ELF-1 (cell line): ENCODE measurements at regions not wholly inside any gene's neighbourhood (a gene's known extent, or its start where the extent isn't known, plus 50 kb on each side); places are given as distances from the start of the nearest gene placed in this dataset.
"Not testable (repeated sequence)": the region's sequence is repeated elsewhere in the genome, so short reads cannot be mapped to it uniquely, and the experiment has no call there.

Source experiments
- DNase-seq: peaks from one replicate; pipeline ENCODE4 v3.0.0-alpha.2; 2016; ENCODE audit warnings: low read depth, low spot score

DNA sequence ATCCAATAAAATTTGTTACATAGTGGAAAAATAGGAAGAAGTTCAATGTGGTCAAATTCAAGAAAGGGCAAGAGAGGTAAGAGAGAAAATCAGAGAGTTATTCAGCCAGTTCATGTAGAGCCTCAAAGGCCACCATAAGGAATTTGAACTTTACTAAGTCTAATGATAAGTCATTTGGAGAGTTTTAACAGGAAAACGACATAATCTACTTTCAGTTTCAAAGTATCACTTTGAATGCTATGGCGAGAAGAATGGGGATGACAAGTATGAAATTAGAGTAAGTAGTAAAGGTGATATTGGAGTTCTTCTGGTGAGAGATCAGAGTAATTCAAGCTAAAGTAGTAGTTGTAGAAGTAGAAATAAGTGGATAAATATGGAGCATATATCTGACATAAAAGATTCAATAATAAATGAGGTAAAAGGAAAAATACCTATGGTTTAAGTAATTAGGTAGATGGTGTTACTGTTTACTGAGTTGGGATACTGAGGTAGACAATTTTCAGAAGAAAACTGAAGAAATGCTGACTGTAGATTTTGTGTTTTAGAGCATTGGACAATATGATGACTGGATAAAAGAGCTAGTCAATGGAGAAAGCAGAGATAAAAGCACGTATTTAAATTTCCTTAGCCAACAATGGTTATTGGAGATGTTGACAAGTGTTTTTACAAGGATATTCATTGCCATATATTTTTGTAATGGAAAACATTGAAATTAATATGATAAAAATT lies 331.7 kb upstream of the ADGRL3 start:
- DNase-seq = no peak

- DNase-seq = no peak
Observed at GRCh38 chr4:60879135-60879701, 320.9 kb upstream of the ADGRL3 start.

GRCh38 chr4:60884587-60884986 lies 315.5 kb upstream of the ADGRL3 start:
- DNase-seq = no peak

DNA sequence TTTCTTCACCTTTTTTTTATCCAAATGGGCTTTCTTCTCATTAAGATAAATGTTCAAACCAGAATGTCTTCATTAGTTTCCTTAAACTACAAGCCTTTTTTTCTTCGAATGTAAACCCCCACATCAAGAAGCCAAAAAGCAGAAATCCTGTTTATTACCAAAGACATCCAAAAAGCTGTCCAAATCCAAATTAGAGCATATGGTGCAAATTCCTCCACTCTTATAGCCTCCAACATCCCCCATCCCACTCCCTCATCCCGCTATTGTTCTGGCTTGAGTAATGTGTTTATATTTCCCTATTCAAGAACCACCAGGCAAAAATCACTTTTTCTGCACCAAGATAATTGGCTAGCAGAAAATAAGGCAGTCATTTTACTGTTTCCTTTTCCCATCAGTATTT lies 315.1 kb upstream of the ADGRL3 start:
- DNase-seq = no peak

DNA sequence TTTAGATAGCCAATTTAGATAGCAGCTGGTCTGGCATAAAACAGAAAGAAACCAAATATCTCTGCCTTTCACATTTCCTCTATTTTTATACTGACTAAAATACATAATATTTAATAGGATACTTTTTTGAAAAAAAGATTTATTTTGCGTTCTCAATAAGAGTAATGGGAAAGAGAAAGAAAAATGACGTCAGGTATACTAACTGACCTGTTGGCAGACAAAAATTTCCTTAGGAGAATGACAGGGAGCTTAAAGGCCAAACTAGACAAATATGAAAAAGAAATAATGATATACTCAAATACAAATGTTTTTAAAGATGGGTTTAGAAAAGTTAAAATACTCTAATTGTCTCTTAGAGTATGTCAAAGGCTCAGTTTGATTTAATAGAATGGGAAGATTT lies 309.4 kb upstream of the ADGRL3 start:
- DNase-seq = no peak

GRCh38 chr4:60891947-60892346 lies 308.2 kb upstream of the ADGRL3 start:
- no peak for DNase-seq

DNA sequence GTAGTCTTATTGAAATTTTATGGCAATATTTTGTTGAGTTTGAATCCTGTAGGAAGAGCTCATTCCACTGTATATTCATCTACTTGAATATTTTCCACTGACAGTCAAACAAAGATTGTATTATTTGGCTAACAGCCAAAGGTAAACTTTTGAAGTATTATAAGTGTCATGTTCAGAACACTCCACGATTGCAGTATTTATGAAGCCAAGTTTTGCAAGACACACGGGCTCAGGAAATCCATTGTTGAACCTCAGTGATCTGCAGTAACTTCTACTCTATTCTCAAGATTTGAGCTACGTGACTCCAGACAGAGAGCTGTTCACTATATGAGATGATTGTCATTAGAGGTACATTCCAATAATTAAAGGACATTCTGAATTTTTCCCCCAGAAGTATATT lies 302.7 kb upstream of the ADGRL3 start:
- DNase-seq = no peak

DNA sequence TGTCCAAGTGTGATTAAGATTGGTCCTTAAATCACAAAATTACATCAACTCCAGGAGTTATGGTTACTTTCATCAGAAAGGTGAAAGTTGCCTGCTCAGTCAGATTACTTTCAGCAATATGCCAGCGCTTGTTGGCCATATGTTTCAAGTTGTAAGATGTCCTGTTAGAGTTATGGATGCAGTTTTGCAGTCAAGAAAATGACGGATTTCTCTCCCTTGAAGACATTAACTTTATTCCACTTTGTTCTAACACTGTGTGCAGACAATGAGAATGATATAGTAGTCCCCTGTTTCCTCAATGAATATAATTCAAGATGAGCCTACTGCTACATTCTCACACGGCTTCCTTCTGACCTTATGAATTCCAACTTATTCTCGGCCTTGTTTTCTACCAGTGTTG lies 295.0 kb upstream of the ADGRL3 start:
- DNase-seq = no peak

DNA sequence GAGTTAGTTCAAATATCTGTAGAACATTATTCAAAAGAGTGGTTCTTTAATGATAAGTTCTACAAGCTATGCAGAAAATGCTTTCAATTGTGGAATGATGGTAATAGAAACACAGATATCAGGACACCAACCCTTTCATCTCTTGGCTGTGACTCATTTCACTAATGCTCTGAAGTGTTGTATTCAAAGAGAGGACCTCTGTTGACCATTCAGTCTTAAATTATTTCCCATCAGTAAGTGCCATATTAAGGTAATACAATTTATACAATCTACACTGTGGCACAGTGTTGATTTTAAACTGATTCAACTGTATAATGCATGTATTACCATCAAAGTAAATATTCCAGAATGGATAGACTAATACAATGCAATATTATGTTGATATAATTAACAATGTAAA lies 289.0 kb upstream of the ADGRL3 start:
- DNase-seq = no peak

DNA sequence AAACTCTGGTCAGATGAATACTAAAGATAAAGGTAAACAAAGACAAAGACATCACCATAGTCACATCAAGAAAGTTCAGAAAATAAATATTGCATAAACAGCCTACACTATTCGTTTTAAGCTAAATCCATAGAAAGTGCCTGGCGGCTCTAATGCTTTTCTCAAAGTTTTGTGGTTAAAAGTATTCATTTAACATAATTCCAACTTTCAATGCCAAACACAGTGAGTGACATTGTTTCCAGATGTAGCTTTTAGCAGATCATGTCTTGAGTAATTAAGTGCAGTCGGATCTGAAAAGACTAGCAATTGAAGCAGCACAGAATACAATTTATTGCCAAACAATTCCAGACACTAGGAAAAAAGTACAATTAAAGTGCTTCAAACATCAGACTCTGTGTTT lies 287.1 kb upstream of the ADGRL3 start:
- DNase-seq = no peak

- DNase-seq = no peak
Observed at GRCh38 chr4:60913671-60914070, 286.5 kb upstream of the ADGRL3 start.

DNA sequence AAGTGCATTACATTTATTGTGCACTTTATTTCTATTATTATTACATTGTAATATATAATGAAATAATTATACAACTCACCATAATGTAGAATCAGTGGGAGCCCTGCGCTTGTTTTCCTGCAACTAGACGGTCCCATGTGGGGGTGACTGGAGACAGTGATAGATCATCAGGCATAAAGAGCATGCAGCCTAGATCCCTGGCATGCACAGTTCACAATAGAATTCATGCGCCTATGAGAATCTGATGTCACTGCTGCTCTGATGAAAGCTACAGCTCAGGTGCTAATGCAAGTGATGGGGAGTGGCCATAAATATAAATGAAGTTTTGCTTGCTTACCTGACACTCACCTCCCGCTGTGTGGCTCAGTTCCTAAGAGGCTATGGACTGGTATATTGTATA lies 278.4 kb upstream of the ADGRL3 start:
- not testable (repeated sequence) for DNase-seq

GRCh38 chr4:60923075-60923474 lies 277.1 kb upstream of the ADGRL3 start:
- DNase-seq = no peak

GRCh38 chr4:60926624-60927023 lies 273.5 kb upstream of the ADGRL3 start:
- peak; percentile 4 for DNase-seq

- DNase-seq = no peak
Observed at GRCh38 chr4:60930866-60931265, 269.3 kb upstream of the ADGRL3 start.

GRCh38 chr4:60934566-60935295 lies 265.4 kb upstream of the ADGRL3 start:
- DNase-seq = peak; percentile 5

DNA sequence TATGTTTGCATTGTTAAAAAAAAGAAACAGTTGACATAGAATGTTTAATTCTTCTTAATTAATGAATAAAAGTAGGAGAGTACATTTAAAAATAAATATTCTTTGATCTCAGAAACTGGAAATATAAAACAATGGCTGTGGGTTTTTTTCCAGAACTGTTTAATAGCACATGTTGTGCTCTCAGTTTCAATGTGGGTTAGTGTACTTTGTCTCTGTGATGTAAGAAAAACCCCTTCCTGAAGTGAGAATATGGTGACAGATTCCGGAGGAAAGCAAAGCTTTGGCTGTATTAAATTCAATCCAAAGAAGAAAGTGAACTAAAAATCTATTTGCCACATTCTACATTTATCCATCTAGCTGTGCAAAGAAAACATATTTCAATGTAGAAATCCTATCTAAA lies 261.9 kb upstream of the ADGRL3 start:
- no peak for DNase-seq

- peak; percentile 5 for DNase-seq
Observed at GRCh38 chr4:60938621-60939020, 261.5 kb upstream of the ADGRL3 start.

GRCh38 chr4:60944060-60944459 lies 256.1 kb upstream of the ADGRL3 start:
- no peak for DNase-seq

GRCh38 chr4:60945641-60946040 lies 254.5 kb upstream of the ADGRL3 start:
- peak; percentile 4 for DNase-seq

- no peak for DNase-seq
Observed at GRCh38 chr4:60948008-60948407, 252.1 kb upstream of the ADGRL3 start.

- DNase-seq = no peak
Observed at GRCh38 chr4:60952921-60953320, 247.2 kb upstream of the ADGRL3 start.

GRCh38 chr4:60953826-60954225 lies 246.3 kb upstream of the ADGRL3 start:
- DNase-seq = no peak
